HepG2 (cell line): ENCODE measurements at regions not wholly inside any gene's neighbourhood (a gene's known extent, or its start where the extent isn't known, plus 50 kb on each side); places are given as distances from the start of the nearest gene placed in this dataset.

ENCODE experiments used
- BCLAF1 ChIP-seq: fragments of 450-650 bp; IDR thresholded peaks from 2 replicates; pipeline ENCODE4 v1.6.1; 2017; ENCODE audit warnings: mild to moderate bottlenecking
- CTCF ChIP-seq: sonication (generic); formaldehyde crosslinking; IDR thresholded peaks from 2 replicates; pipeline ENCODE4 v1.5.0; 2020; ENCODE audit warnings: mild to moderate bottlenecking, missing genetic modification reagents, moderate library complexity
- FOXJ3 ChIP-seq: sonication (generic); formaldehyde crosslinking; IDR thresholded peaks from 2 replicates; pipeline ENCODE4 v1.4.0; 2020; ENCODE audit warnings: missing genetic modification reagents, mild to moderate bottlenecking, borderline replicate concordance
- KMT2B ChIP-seq: IDR thresholded peaks from 2 replicates; pipeline ENCODE4 v1.6.1; 2016; ENCODE audit warnings: missing genetic modification reagents, missing compliant biosample characterization
- NR2F1 ChIP-seq, 2 experiments: fragments of 450-650 bp in 1 of 2; formaldehyde crosslinking in 1 of 2; IDR thresholded peaks; 2 replicates each; pipeline versions ENCODE4 v1.5.0 to v1.6.1; 2016 to 2020; ENCODE audit warnings: mild to moderate bottlenecking in 1 of 2, missing compliant biosample characterization in 1 of 2, missing genetic modification reagents in 1 of 2, moderate library complexity in 1 of 2
- NR2F2 ChIP-seq: IDR thresholded peaks from 2 replicates; pipeline ENCODE4 v1.6.1; 2012; ENCODE audit warnings: low read depth, inconsistent platforms, borderline replicate concordance
- PHF20 ChIP-seq: sonication (generic); formaldehyde crosslinking; IDR thresholded peaks from 2 replicates; pipeline ENCODE4 v1.5.0; 2020; ENCODE audit warnings: mild to moderate bottlenecking, missing genetic modification reagents
- PTBP1 ChIP-seq: fragments of 200-400 bp; formaldehyde crosslinking; IDR thresholded peaks from 2 replicates; pipeline ENCODE4 v1.6.1; 2018; ENCODE audit warnings: low read length, low read depth; ENCODE audit not compliant: poor library complexity, severe bottlenecking
- SRSF1 ChIP-seq: fragments of 200-400 bp; formaldehyde crosslinking; optimal IDR thresholded peaks from 2 replicates; pipeline ENCODE3; 2017; ENCODE audit warnings: mild to moderate bottlenecking, low read depth, low read length, moderate library complexity
- TFAP4 ChIP-seq: sonication (generic); IDR thresholded peaks from 2 replicates; pipeline ENCODE4 v1.6.1; 2016; ENCODE audit warnings: low read depth, borderline replicate concordance
- ZNF318 ChIP-seq: sonication (generic); formaldehyde crosslinking; IDR thresholded peaks from 2 replicates; pipeline ENCODE4 v1.4.0; 2020; ENCODE audit warnings: mild to moderate bottlenecking, missing genetic modification reagents
- ZNF530 ChIP-seq: sonication (generic); formaldehyde crosslinking; IDR thresholded peaks from 2 replicates; pipeline ENCODE4 v1.5.0; 2020; ENCODE audit warnings: low read depth, mild to moderate bottlenecking, missing genetic modification reagents

- TF ChIP-seq SRSF1 (no peak), TFAP4 (no peak), CTCF (CRISPR knock-in tag) (no peak), PTBP1 (no peak), NR2F1 (CRISPR knock-in tag; IDR thresholded peaks at IDR 0.05) (no peak), ZNF530 (CRISPR knock-in tag) (no peak), PHF20 (CRISPR knock-in tag) (no peak), BCLAF1 (no peak), KMT2B (CRISPR knock-in tag) (no peak), FOXJ3 (CRISPR knock-in tag) (no peak), ZNF318 (CRISPR knock-in tag) (no peak), NR2F2 (no peak)
Observed at GRCh38 chr2:67258831-67259230, 138.3 kb upstream of the ETAA1 start.
